Kidney epithelial cell (primary cell): ENCODE measurements at regions not wholly inside any gene's neighbourhood (a gene's known extent, or its start where the extent isn't known, plus 50 kb on each side); places are given as distances from the start of the nearest gene placed in this dataset.
"Not testable (repeated sequence)": the region's sequence is repeated elsewhere in the genome, so short reads cannot be mapped to it uniquely, and the experiment has no call there.

Experiments
- DNase-seq: peaks from one replicate; pipeline ENCODE4 v3.0.0-alpha.2; 2010; ENCODE audit warnings: low read depth
- H3K27me3 ChIP-seq: 2 replicates; pipeline ENCODE4 v1.6.0; 2011; ENCODE audit warnings: low read length; ENCODE audit not compliant: control insufficient read depth, insufficient read depth
- H3K36me3 ChIP-seq: 2 replicates; pipeline ENCODE4 v1.5.1; 2011; ENCODE audit warnings: low read length; ENCODE audit not compliant: control insufficient read depth, insufficient read depth
- H3K4me3 ChIP-seq: 2 replicates; pipeline ENCODE4 v1.5.1; 2011; ENCODE audit warnings: low read depth, mild to moderate bottlenecking, control low read depth, low read length
- TF ChIP-seq, protein P1 (sequence below): IDR thresholded peaks from 2 replicates; pipeline ENCODE4 v1.5.1; 2011; ENCODE audit warnings: mild to moderate bottlenecking, moderate library complexity, low read length, control low read depth, inconsistent platforms; ENCODE audit not compliant: insufficient read depth, poor library complexity, severe bottlenecking

DNA sequence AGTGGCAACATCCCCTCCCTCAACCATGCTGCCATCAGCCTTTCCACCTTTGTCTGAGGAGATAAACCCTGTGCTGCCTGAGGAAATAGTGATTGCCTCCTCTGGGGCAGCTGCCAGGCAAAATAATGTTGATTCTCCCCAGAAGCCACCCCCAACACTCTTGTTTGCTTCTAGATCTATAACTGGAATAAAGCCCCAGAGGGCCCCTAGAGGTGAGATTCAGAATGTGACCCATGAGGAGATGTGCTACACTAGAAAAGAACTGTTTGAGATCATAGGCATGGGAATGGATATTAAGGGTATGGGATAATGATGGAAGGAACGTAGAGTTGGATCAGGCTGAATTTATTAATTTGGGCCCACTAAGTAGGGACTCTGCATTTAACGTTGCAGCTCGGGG lies 116.3 kb upstream of the RMP24 start:
- no peak for DNase-seq
- Histone ChIP-seq H3K36me3 (no peaks in the 10 kb centered on the region), H3K4me3 (no peak overlapping the region), H3K27me3 (no peaks in the 10 kb centered on the region)
- TF ChIP-seq, protein P1, sequence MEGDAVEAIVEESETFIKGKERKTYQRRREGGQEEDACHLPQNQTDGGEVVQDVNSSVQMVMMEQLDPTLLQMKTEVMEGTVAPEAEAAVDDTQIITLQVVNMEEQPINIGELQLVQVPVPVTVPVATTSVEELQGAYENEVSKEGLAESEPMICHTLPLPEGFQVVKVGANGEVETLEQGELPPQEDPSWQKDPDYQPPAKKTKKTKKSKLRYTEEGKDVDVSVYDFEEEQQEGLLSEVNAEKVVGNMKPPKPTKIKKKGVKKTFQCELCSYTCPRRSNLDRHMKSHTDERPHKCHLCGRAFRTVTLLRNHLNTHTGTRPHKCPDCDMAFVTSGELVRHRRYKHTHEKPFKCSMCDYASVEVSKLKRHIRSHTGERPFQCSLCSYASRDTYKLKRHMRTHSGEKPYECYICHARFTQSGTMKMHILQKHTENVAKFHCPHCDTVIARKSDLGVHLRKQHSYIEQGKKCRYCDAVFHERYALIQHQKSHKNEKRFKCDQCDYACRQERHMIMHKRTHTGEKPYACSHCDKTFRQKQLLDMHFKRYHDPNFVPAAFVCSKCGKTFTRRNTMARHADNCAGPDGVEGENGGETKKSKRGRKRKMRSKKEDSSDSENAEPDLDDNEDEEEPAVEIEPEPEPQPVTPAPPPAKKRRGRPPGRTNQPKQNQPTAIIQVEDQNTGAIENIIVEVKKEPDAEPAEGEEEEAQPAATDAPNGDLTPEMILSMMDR: no peak

DNA sequence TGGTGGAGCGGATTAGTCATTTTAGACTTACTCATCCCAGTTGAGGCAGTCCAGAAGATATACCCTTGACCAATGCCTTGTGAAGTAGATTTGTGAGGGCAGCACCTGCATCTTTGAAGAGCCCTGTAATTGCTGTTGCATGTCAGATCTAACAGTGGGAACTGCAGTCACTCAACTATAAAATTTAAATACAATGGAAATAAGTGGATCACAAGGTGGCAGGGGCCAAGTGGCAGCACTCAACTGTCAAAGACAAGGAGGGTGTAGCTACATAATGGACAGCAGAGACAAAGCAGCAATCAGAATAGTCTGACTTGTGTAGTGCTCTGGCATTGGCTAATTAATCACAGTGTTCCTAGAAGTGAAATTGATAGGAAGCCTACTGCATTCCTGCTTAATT lies 115.8 kb upstream of the RMP24 start:
- not testable (repeated sequence) for DNase-seq, H3K36me3 ChIP-seq, H3K4me3 ChIP-seq, H3K27me3 ChIP-seq

DNA sequence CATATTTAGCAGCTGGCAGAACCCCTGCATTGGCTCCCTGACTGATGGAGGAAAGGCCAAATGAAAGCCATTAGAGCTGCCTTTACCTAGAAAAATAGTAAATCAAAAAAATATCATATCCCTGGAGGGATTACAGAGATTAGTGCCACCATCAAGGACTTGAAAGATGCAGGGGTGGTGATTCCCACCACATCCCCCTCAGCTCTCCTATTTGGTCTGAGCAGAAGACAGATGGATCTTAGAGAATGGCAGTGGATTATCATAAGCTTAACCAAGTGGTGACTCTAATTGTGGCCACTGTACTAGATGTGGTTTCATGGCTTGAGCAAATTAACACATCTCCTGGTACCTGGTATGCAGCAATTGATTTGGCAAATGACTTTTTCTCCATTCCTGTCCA lies 114.9 kb upstream of the RMP24 start:
- not testable (repeated sequence) for H3K36me3 ChIP-seq, DNase-seq, H3K4me3 ChIP-seq, H3K27me3 ChIP-seq

DNA sequence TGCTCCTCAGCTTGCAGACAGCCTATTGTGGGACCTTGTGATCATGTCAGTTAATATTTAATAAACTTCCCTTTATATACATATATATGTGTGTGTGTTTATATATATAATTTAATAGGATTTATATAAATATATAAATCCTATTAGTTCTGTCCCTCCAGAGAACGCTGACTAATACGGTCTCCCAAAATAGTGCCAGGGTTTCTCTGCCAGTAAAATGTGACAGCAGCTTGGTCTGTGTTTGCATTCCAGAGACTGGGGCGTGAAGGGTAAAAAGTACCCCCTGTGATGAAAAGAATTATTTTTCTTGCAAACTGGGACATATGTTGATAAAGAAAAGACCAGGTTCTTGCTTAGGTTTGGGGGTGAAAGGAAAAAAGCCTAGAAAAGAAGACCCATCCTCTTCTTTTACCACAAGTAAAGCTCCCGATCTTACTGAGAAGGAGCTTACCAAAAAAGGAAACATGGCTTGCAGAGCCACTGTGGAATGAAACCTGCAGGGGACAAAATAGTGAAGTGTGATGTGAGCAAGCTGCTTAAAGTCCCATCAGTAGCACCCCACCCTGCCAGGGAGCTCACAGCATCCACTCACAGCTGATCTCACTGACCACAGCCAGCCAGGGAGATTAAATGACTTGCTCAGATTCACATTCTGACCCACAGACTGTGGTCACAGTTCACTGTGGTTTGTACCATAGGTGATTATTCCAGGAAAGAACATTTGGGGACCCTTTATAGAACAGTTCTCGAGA lies 110.9 kb upstream of the RMP24 start:
- DNase-seq: peak; percentile 14
- Histone ChIP-seq H3K27me3 (no peaks in the 10 kb centered on the region), H3K4me3 (no peak overlapping the region), H3K36me3 (no peaks in the 10 kb centered on the region)
- TF ChIP-seq, protein P1: no peak

DNA sequence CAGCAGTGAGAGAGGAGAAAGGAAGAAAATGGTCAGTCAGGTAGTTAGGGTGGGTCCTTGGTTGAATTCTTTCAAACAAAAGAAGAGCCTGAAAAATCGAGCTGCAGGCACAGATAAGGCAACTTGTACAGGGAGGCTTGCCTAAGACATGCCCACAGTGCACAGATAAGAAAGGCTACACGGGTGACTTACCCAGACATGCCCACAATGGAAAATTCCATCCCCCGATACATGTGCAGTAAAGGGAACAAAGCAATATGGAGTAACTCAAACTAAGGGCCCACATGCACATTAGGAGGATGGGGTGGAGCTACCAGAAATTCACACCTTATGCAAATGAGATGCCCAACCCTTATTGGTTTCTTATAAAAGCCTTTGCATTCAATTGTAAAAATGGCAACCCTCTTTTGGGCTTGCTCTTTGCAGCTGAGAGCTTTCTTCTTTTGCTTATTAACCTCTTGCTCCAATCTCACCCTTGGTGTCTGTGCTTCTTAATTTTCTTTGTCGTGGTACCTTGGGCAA lies 110.3 kb upstream of the RMP24 start:
- TF ChIP-seq, protein P1: no peak
- no peak overlapping the region for H3K4me3 ChIP-seq
- H3K36me3 ChIP-seq: no peaks in the 10 kb centered on the region
- no peak for DNase-seq
- H3K27me3 ChIP-seq: no peaks in the 10 kb centered on the region

DNA sequence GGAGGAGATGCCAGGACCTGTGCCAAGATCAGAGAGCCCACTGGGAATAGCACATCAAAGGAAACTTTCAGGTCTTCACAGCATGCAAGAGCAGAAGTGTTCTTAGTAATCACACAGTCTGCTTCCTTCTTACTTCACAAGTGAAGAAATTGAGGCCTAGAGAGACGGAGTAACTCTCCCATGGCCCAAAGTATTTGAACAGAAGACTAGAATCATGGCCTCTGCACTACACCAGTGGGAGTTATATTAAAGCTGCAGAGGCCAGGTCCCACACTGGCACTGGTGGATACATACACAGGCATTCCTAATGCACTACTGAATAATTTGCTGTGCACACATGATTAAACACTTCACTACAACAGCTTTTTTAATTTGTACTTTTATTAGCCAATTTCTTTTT lies 107.6 kb upstream of the RMP24 start:
- Histone ChIP-seq H3K4me3 (no peak overlapping the region), H3K27me3 (no peaks in the 10 kb centered on the region), H3K36me3 (no peaks in the 10 kb centered on the region)
- no peak for DNase-seq
- TF ChIP-seq, protein P1: no peak

DNA sequence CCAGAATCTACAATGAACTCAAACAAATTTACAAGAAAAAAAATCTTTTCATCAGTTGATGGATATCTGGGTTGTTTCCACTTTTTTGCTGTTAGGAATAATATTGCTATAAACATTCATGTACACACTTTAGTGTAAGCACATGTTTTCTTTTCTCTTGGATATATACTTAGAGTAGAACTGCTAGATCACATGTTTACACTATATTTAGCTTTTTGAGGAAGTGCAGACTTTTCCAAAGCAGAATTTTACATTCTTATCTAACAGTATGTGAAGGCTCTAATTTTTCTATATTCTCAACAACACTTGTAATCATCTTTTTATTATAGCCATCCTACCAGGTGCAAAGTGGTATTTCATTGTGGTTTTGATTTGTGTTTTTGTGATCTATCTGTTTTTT lies 103.6 kb upstream of the RMP24 start:
- DNase-seq: no peak
- H3K4me3 ChIP-seq: no peak overlapping the region
- TF ChIP-seq, protein P1: no peak
- H3K36me3 ChIP-seq: no peaks in the 10 kb centered on the region
- no peaks in the 10 kb centered on the region for H3K27me3 ChIP-seq
